Neuronal stem cell (in vitro differentiated cells): ENCODE measurements at regions not wholly inside any gene's neighbourhood (a gene's known extent, or its start where the extent isn't known, plus 50 kb on each side); places are given as distances from the start of the nearest gene placed in this dataset.

ENCODE experiments used
- DNase-seq: peaks from one replicate; pipeline ENCODE4 v3.0.0-alpha.2; 2013; ENCODE audit warnings: low spot score
- H2AFZ ChIP-seq: one replicate; pipeline ENCODE4 v1.6.1; 2013; ENCODE audit warnings: mild to moderate bottlenecking, low read length, inconsistent platforms
- H2AK5ac ChIP-seq: 2 replicates; pipeline ENCODE4 v1.6.1; 2013; ENCODE audit warnings: low read depth, mild to moderate bottlenecking, inconsistent platforms, low read length, moderate library complexity, mixed read lengths
- H2BK120ac ChIP-seq: 2 replicates; pipeline ENCODE4 v1.6.1; 2013; ENCODE audit warnings: low read depth, mild to moderate bottlenecking, inconsistent platforms, low read length, moderate library complexity, mixed read lengths
- H2BK12ac ChIP-seq: one replicate; pipeline ENCODE4 v1.6.1; 2013; ENCODE audit warnings: low read length, inconsistent platforms
- H2BK15ac ChIP-seq: 2 replicates; pipeline ENCODE4 v1.6.1; 2013; ENCODE audit warnings: mild to moderate bottlenecking, low read length, inconsistent platforms, mixed read lengths
- H2BK5ac ChIP-seq: one replicate; pipeline ENCODE4 v1.6.1; 2013; ENCODE audit warnings: inconsistent platforms, mild to moderate bottlenecking, low read length, moderate library complexity
- H3K14ac ChIP-seq: one replicate; pipeline ENCODE4 v1.6.1; 2013; ENCODE audit warnings: low read length, inconsistent platforms
- H3K18ac ChIP-seq: 2 replicates; pipeline ENCODE4 v1.6.1; 2013; ENCODE audit warnings: low read length, inconsistent platforms
- H3K23ac ChIP-seq: 2 replicates; pipeline ENCODE4 v1.6.1; 2013; ENCODE audit warnings: low read depth, mild to moderate bottlenecking, mixed read lengths, low read length, inconsistent platforms; ENCODE audit not compliant: poor library complexity
- H3K27ac ChIP-seq: replicated peaks from 3 replicates; pipeline ENCODE4 v1.5.1; 2013; ENCODE audit warnings: low read length, inconsistent platforms
- H3K27me3 ChIP-seq, 3 experiments: 2 replicates each; pipeline ENCODE4 v1.6.1; 2013; ENCODE audit warnings: low read length in 3 of 3, mild to moderate bottlenecking in 2 of 3, inconsistent platforms in 1 of 3, low read depth in 1 of 3, mixed read lengths in 1 of 3, moderate library complexity in 1 of 3; ENCODE audit not compliant: control insufficient read depth in 3 of 3, insufficient read depth in 3 of 3
- H3K36me3 ChIP-seq, 2 donors: replicated peaks in 1 of 2; 2 replicates each; pipeline ENCODE4 v1.6.1; 2013; ENCODE audit warnings: low read length in 2 of 2; ENCODE audit not compliant: control insufficient read depth in 2 of 2, insufficient read depth in 2 of 2
- H3K4ac ChIP-seq: 2 replicates; pipeline ENCODE4 v1.6.1; 2013; ENCODE audit warnings: inconsistent platforms, mild to moderate bottlenecking, low read length, moderate library complexity
- H3K4me1 ChIP-seq, 2 donors: 1 replicate in 1 of 2; 2 replicates in 1 of 2; pipeline ENCODE4 v1.6.1; 2013; ENCODE audit warnings: low read length in 2 of 2, low read depth in 1 of 2; ENCODE audit not compliant: control insufficient read depth in 2 of 2, insufficient read depth in 1 of 2
- H3K4me2 ChIP-seq: one replicate; pipeline ENCODE4 v1.6.1; 2013; ENCODE audit warnings: mild to moderate bottlenecking, low read length, inconsistent platforms; ENCODE audit not compliant: insufficient read depth, poor library complexity, severe bottlenecking
- H3K4me3 ChIP-seq, 2 donors: 2 replicates each; pipeline ENCODE4 v1.5.1; 2013; ENCODE audit warnings: low read length in 2 of 2, mild to moderate bottlenecking in 2 of 2, inconsistent platforms in 1 of 2, moderate library complexity in 1 of 2
- H3K79me1 ChIP-seq: one replicate; pipeline ENCODE4 v1.6.1; 2013; ENCODE audit warnings: low read depth, mild to moderate bottlenecking, inconsistent platforms, low read length, moderate library complexity
- H3K9ac ChIP-seq: one replicate; pipeline ENCODE4 v1.6.1; 2013; ENCODE audit warnings: mild to moderate bottlenecking, low read depth, low read length, inconsistent platforms; ENCODE audit not compliant: poor library complexity
- H3K9me3 ChIP-seq, 2 donors: replicated peaks in 1 of 2; 2 replicates each; pipeline versions ENCODE3 to v1.6.1; 2013; ENCODE audit warnings: low read length in 2 of 2, mild to moderate bottlenecking in 2 of 2, inconsistent platforms in 1 of 2, low read depth in 1 of 2, mixed read lengths in 1 of 2, moderate library complexity in 1 of 2; ENCODE audit not compliant: control insufficient read depth in 2 of 2, insufficient read depth in 1 of 2
- H4K8ac ChIP-seq: one replicate; pipeline ENCODE4 v1.6.1; 2013; ENCODE audit warnings: low read depth, mild to moderate bottlenecking, inconsistent platforms, low read length, moderate library complexity
- H4K91ac ChIP-seq: one replicate; pipeline ENCODE4 v1.6.1; 2013; ENCODE audit warnings: low read length, low read depth, mild to moderate bottlenecking, inconsistent platforms; ENCODE audit not compliant: poor library complexity
- WGBS, 2 donors: extraction: QIAGEN DNeasy Blood & Tissue Kit; methylation state at CpG; one replicate each; pipeline ENCODE4 v1.1.7; 2013; ENCODE audit warnings: missing lambda C conversion rate in 2 of 2, mixed read lengths in 1 of 2; ENCODE audit not compliant: insufficient read length in 2 of 2, insufficient replicate concordance in 1 of 2; ENCODE audit errors: extremely low coverage in 2 of 2; 5-methylcytosine and 5-hydroxymethylcytosine counted together

DNA sequence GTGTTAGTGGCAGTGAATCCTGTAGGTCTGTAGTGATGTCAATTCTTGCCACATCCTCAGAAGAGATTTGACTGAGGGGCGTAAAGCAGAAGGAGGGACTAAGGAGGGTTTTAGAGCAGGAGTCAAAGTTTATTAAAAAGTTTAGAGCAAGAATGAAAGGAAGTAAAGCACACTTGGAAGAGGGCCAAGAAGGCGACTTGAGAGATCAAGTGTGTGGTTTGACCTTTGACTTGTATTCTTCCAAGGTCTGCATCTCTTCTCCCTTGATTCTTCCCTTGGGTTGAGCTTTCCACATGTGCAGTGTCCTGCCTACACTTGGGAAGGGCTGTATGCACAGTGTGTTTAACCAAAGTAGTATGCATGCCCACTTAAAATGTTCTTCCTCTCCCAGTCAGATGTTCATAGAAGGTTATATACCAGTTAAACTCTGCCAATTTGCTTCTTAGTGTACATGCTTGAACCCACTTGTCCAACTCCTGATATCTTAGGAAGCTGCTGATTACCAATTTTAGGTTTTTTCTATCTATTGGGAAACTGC lies 627.6 kb downstream of the MMUT start:
- H2BK5ac ChIP-seq: no peak overlapping the region
- H3K79me1 ChIP-seq: no peaks in the 10 kb centered on the region
- H3K27me3 ChIP-seq: no peaks in the 10 kb centered on the region
- no peak overlapping the region for H3K4me2 ChIP-seq
- H3K9me3 ChIP-seq: no peaks in the 10 kb centered on the region
- H2BK15ac ChIP-seq: no peak overlapping the region
- no peak overlapping the region for H4K91ac ChIP-seq
- H3K9ac ChIP-seq: no peak overlapping the region
- H2AFZ ChIP-seq: no peak overlapping the region
- H4K8ac ChIP-seq: no peak overlapping the region
- DNase-seq: no peak
- no CpG with 5 or more reads among the region's 2 CpGs for WGBS, 2 donors
- no peak overlapping the region for H3K23ac ChIP-seq
- H3K4me1 ChIP-seq: no peaks in the 10 kb centered on the region
- H3K4me3 ChIP-seq: no peak overlapping the region
- no peaks in the 10 kb centered on the region for H3K36me3 ChIP-seq
- H3K18ac ChIP-seq: no peak overlapping the region
- no peak overlapping the region for H2BK12ac ChIP-seq
- no peak overlapping the region for H3K27ac ChIP-seq
- H3K4ac ChIP-seq: no peak overlapping the region
- no peak overlapping the region for H3K14ac ChIP-seq
- H2AK5ac ChIP-seq: no peak overlapping the region
- H2BK120ac ChIP-seq: no peak overlapping the region

DNA sequence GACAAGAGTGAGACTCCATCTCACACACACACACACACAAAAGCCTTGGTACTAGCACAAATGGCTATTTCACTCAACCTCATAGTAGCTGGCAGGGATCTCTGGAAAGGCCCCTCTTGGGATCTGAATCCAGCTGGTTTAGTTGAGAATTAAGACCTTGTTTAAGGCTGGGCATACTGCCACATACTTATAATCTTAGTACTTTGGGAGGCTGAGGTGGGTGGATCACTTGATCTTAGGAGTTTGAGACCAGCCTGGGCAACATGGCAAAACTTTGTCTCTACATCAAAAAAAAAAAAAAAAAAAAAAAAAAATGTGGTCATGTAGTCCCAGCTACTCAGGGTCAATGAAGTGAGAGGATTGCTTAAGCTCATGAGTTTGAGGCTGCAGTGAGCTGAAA lies 628.3 kb downstream of the MMUT start:
- H2BK12ac ChIP-seq: no peak overlapping the region
- no peak overlapping the region for H3K4ac ChIP-seq
- no peak overlapping the region for H2AK5ac ChIP-seq
- no peak overlapping the region for H3K18ac ChIP-seq
- H2BK15ac ChIP-seq: no peak overlapping the region
- H3K4me2 ChIP-seq: no peak overlapping the region
- no peak overlapping the region for H2BK5ac ChIP-seq
- H3K23ac ChIP-seq: no peak overlapping the region
- H3K27ac ChIP-seq: no peak overlapping the region
- no peaks in the 10 kb centered on the region for H3K4me1 ChIP-seq
- no peak overlapping the region for H3K14ac ChIP-seq
- no peaks in the 10 kb centered on the region for H3K36me3 ChIP-seq
- H3K9me3 ChIP-seq: no peaks in the 10 kb centered on the region
- no peak overlapping the region for H3K4me3 ChIP-seq
- H4K8ac ChIP-seq: no peak overlapping the region
- H3K9ac ChIP-seq: no peak overlapping the region
- no peak overlapping the region for H4K91ac ChIP-seq
- no peaks in the 10 kb centered on the region for H3K27me3 ChIP-seq
- H3K79me1 ChIP-seq: no peaks in the 10 kb centered on the region
- no peak overlapping the region for H2BK120ac ChIP-seq
- H2AFZ ChIP-seq: no peak overlapping the region
- DNase-seq: no peak

DNA sequence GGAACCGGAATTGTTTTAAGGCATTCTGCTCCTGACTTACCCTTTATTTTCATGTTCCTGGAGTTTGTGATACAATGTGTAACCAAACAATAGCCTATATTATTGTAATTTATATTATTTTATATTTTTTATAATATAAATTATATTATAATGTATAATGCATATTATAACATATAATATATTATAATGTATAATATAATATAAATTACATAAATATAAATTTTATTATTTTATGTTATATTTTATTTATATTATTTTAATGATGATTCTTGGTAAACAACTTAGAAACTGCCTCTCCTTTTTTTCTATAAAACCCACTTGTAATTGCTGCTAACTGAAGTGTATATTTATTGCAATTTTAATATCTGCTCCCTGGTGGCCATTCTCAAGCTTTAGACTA lies 629.1 kb downstream of the MMUT start:
- H3K4me1 ChIP-seq: no peaks in the 10 kb centered on the region
- no peak overlapping the region for H3K4me3 ChIP-seq
- no peak overlapping the region for H3K4me2 ChIP-seq
- no peak overlapping the region for H2BK120ac ChIP-seq
- H3K18ac ChIP-seq: no peak overlapping the region
- no peaks in the 10 kb centered on the region for H3K9me3 ChIP-seq
- no peak overlapping the region for H3K4ac ChIP-seq
- H3K23ac ChIP-seq: no peak overlapping the region
- H2BK15ac ChIP-seq: no peak overlapping the region
- WGBS, 2 donors: no CpG with 5 or more reads among the region's 1 CpG
- no peak overlapping the region for H2AFZ ChIP-seq
- H2BK12ac ChIP-seq: no peak overlapping the region
- no peaks in the 10 kb centered on the region for H3K27me3 ChIP-seq
- H4K8ac ChIP-seq: no peak overlapping the region
- H3K79me1 ChIP-seq: no peaks in the 10 kb centered on the region
- no peak overlapping the region for H2BK5ac ChIP-seq
- no peak overlapping the region for H3K14ac ChIP-seq
- no peak overlapping the region for H3K9ac ChIP-seq
- no peak overlapping the region for H2AK5ac ChIP-seq
- no peak overlapping the region for H4K91ac ChIP-seq
- no peak overlapping the region for H3K27ac ChIP-seq
- no peak for DNase-seq
- no peaks in the 10 kb centered on the region for H3K36me3 ChIP-seq

DNA sequence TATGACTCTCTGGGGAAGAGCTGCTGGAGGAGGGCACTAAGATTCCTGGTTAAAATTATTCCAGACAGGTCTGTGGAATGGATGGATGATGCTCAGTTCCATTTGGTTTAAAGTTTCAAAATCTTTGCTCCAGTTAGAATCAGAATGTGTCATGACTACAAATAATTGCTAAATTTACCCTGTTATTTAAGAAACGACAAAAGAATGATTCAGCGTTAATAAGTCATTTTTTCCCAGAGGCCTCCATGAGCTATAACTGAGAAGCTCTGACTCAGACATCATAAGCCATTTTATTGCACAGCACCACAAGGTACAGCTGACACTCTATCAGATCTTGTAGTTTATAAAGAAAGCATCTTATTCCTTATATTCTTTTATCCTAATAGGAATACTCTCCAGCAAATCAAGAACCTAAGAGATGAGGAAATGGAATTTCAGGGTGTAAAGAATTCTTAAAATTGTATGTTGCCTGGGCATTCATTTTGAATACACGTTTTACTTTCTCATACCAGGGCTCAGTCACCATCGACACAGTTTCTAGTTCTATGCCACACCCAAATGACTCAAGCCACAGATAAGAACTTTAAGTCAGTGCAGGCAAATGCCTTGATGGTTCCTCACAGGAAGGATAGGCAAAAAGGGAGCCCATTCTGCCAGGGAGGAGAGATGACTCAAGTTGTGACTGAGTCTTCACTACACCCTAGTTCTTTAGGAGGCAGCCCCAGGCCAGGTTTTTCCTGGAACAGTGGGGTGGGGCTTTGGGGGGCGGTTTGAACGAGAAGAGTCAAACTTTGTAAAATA lies 636.0 kb downstream of the MMUT start:
- Histone ChIP-seq H3K79me1 (no peaks in the 10 kb centered on the region), H3K18ac (no peak overlapping the region), H3K4ac (no peak overlapping the region), H3K9me3 (no peaks in the 10 kb centered on the region), H2AK5ac (no peak overlapping the region), H3K4me1 (no peaks in the 10 kb centered on the region), H3K23ac (no peak overlapping the region), H4K8ac (no peak overlapping the region), H3K36me3 (no peaks in the 10 kb centered on the region), H3K14ac (no peak overlapping the region), H3K9ac (no peak overlapping the region), H2BK15ac (no peak overlapping the region), H2BK5ac (no peak overlapping the region), H2BK120ac (no peak overlapping the region), H3K4me3 (no peak overlapping the region), H3K27ac (no peak overlapping the region), H4K91ac (no peak overlapping the region), H2BK12ac (peak overlapping the region; percentile 10), H3K27me3 (no peaks in the 10 kb centered on the region), H2AFZ (no peak overlapping the region), H3K4me2 (no peak overlapping the region)
- WGBS, 2 donors: no CpG with 5 or more reads among the region's 6 CpGs
- no peak for DNase-seq
